Testis (tissue), 2 donors: ENCODE measurements at regions not wholly inside any gene's neighbourhood (a gene's known extent, or its start where the extent isn't known, plus 50 kb on each side); places are given as distances from the start of the nearest gene placed in this dataset.

Source experiments
- DNase-seq: peaks from one replicate; pipeline ENCODE4 v3.0.0-alpha.2; 2019
- H3K27ac ChIP-seq, 2 donors: fragments of 200-600 bp; sonication (generic); one replicate each; pipeline ENCODE4 v1.5.1; 2019
- H3K27me3 ChIP-seq: fragments of 200-600 bp; sonication (generic); one replicate; pipeline ENCODE4 v1.5.1; 2019
- H3K36me3 ChIP-seq: fragments of 200-600 bp; sonication (generic); one replicate; pipeline ENCODE4 v1.5.1; 2017; ENCODE audit warnings: low read depth; ENCODE audit errors: missing control alignments
- H3K4me1 ChIP-seq: fragments of 200-600 bp; sonication (generic); one replicate; pipeline ENCODE4 v1.5.1; 2019
- H3K4me3 ChIP-seq, 2 donors: fragments of 200-600 bp; sonication (generic); one replicate each; pipeline ENCODE4 v1.5.1; 2017 to 2019
- H3K9me3 ChIP-seq: fragments of 200-600 bp; sonication (generic); one replicate; pipeline ENCODE4 v1.5.1; 2017
- CTCF ChIP-seq, 3 experiments: fragments of 450-650 bp in 2 of 3; fragments of 200-600 bp in 1 of 3; sonication (generic) in 1 of 3; IDR thresholded peaks; one replicate each; pipeline ENCODE4 v1.5.1; 2016 to 2019; ENCODE audit warnings: antibody characterized with exemption in 3 of 3, mild to moderate bottlenecking in 2 of 3, moderate library complexity in 1 of 3
- POLR2A ChIP-seq: fragments of 450-650 bp; IDR thresholded peaks from one replicate; pipeline ENCODE4 v1.6.1; 2017; ENCODE audit warnings: antibody characterized with exemption, mild to moderate bottlenecking, moderate library complexity
- WGBS, 2 donors: methylation state at CpG; one replicate each; pipeline ENCODE4 v1.1.5; 2018; 5-methylcytosine and 5-hydroxymethylcytosine counted together
- intact Hi-C: fragments of 100-400 bp; cut with DNase I; formaldehyde crosslinking; loops from one replicate; pipeline ENCODE4 v1.15.1; 2023; ENCODE audit warnings: low total_unique reads

GRCh38 chr7:89655946-89656345, 498.3 kb upstream of the STEAP1 start:
- Histone ChIP-seq H3K36me3 (no peaks in the 10 kb centered on the region), H3K4me3 (no peak overlapping the region), H3K4me1 (no peaks in the 10 kb centered on the region), H3K27ac (no peak overlapping the region), H3K27me3 (no peaks in the 10 kb centered on the region), H3K9me3 (no peaks in the 10 kb centered on the region)
- intact Hi-C loops = no loop called here
- no peak for TF ChIP-seq POLR2A
- TF ChIP-seq CTCF (IDR thresholded peaks at IDR 0.05) = no peak
- 72 to 100% methylated on average over 1 of the region's 1 CpG for WGBS, 2 donors
- no peak for DNase-seq

- H3K4me3 ChIP-seq = no peak overlapping the region
Observed at GRCh38 chr7:89661876-89662275, 492.4 kb upstream of the STEAP1 start.

DNA sequence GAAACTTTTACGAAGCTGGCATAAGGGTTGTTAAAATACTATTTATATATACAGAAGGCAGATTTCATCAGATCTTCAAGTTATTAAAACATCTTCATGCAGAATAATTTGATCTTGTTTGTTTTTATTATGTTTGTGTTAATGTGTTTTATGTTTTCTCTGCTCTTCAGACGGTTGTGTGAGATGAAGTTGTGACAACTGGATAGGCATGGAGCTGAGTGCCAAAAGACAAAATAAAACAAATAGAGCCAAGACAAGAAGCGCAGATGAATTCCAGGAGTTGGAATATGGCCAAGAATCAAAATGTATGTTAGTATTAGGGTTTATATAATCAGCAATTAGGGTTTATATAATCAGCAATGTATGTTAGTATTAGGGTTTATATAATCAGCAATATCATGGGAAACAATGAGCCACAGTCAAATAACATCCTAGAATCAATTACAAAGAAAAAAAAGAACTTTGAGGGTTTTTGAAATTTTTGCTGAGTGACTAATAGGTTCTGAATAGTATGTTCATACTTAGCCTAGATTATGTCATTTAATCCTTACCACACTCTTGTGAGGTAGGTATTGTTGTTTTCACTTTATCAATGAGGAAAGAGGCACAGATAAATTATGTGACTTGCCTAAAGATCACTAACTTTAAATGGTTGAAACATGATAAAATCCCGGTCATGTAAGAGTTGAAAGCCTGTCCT, 488.0 kb upstream of the STEAP1 start:
- TF ChIP-seq POLR2A = no peak
- TF ChIP-seq CTCF (IDR thresholded peaks at IDR 0.05) = no peak
- DNase-seq = no peak
- 73 to 78% methylated on average over 4 of the region's 4 CpGs for WGBS, 2 donors

More at GRCh38 chr7:89661876-89662275, 492.4 kb upstream of the STEAP1 start:
- no peak for DNase-seq
- no peaks in the 10 kb centered on the region for H3K9me3 ChIP-seq
- no peaks in the 10 kb centered on the region for H3K4me1 ChIP-seq
- 98% methylated on average over 2 of the region's 2 CpGs for WGBS, 2 donors
- H3K27ac ChIP-seq = no peak overlapping the region
- H3K27me3 ChIP-seq = no peaks in the 10 kb centered on the region
- intact Hi-C loops = no loop called here
- no peaks in the 10 kb centered on the region for H3K36me3 ChIP-seq
- TF ChIP-seq POLR2A (no peak), CTCF (IDR thresholded peaks at IDR 0.05) (no peak)

DNA sequence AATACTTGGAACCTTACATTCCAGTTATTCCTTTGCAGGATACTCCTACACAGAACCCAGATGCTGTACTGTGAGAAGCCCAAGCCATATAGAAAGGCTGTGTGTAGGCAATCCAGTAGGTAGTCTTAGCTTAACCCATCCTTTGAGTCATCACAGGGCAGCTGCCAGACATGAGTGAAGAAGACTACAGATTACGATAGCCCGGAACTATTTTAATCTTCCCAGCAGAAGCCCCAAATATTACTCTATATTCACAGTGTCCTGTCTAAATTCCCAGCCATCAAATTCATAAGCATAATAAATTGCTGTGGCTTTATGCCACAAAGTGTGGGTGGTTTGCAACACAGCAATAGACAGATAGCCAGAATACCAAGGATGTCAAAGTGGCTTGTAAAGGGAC, 474.1 kb upstream of the STEAP1 start:
- intact Hi-C loops = no loop called here
- TF ChIP-seq POLR2A = no peak
- Histone ChIP-seq H3K36me3 (no peaks in the 10 kb centered on the region), H3K9me3 (no peaks in the 10 kb centered on the region), H3K27me3 (no peaks in the 10 kb centered on the region), H3K4me1 (no peaks in the 10 kb centered on the region), H3K4me3 (no peak overlapping the region), H3K27ac (no peak overlapping the region)
- DNase-seq = no peak
- 76 to 84% methylated on average over 2 of the region's 2 CpGs for WGBS, 2 donors

More for the DNA sequence above, 488.0 kb upstream of the STEAP1 start:
- no peaks in the 10 kb centered on the region for H3K9me3 ChIP-seq
- no peaks in the 10 kb centered on the region for H3K27me3 ChIP-seq
- no peak overlapping the region for H3K4me3 ChIP-seq
- no peaks in the 10 kb centered on the region for H3K4me1 ChIP-seq
- intact Hi-C loops = no loop called here
- H3K36me3 ChIP-seq = no peaks in the 10 kb centered on the region
- no peak overlapping the region for H3K27ac ChIP-seq

DNA sequence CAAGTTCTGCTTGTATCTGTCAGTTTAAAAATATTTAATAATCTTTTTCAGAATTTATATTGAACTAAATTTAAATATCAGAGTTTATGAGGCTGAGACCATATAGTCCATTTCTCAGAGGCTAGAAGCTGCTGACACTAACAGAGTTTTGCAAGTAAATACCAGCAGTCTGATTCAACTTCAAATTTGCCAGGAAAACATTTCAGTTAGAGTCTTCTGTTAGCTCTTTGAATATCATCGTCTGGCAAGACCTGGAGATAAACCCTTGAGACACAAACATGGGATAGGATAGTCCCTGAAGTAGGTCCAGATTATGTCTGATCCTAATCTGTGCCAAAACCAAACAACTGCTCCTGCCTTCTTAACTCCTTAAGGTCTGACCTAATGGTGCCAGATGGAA, 472.8 kb upstream of the STEAP1 start:
- no peak for DNase-seq
- no peaks in the 10 kb centered on the region for H3K27me3 ChIP-seq
- no peaks in the 10 kb centered on the region for H3K36me3 ChIP-seq
- no peak overlapping the region for H3K27ac ChIP-seq
- H3K4me3 ChIP-seq = no peak overlapping the region
- H3K9me3 ChIP-seq = no peaks in the 10 kb centered on the region
- TF ChIP-seq CTCF (IDR thresholded peaks at IDR 0.05) = no peak
- TF ChIP-seq POLR2A = no peak
- H3K4me1 ChIP-seq = no peaks in the 10 kb centered on the region
- WGBS, 2 donors = 33 to 42% methylated on average over 1 of the region's 1 CpG
- intact Hi-C loops = no loop called here
